Activated CD4-positive, CD25-positive, alpha-beta regulatory T cell treated with anti-CD3 and anti-CD28 coated beads, Interleukin-2, amount 50 U/mL, for 24 hours (primary cell): ENCODE measurements at regions not wholly inside any gene's neighbourhood (a gene's known extent, or its start where the extent isn't known, plus 50 kb on each side); places are given as distances from the start of the nearest gene placed in this dataset.
"Not testable (repeated sequence)": the region's sequence is repeated elsewhere in the genome, so short reads cannot be mapped to it uniquely, and the experiment has no call there.

Source experiments
- ATAC-seq, 2 donors: fragments of 150-1000 bp; cut with Tn5 transposase; one replicate each; pipeline ENCODE4 v1.10.0; 2021; ENCODE audit warnings: mild to moderate bottlenecking in 1 of 2, moderate library complexity in 1 of 2

DNA sequence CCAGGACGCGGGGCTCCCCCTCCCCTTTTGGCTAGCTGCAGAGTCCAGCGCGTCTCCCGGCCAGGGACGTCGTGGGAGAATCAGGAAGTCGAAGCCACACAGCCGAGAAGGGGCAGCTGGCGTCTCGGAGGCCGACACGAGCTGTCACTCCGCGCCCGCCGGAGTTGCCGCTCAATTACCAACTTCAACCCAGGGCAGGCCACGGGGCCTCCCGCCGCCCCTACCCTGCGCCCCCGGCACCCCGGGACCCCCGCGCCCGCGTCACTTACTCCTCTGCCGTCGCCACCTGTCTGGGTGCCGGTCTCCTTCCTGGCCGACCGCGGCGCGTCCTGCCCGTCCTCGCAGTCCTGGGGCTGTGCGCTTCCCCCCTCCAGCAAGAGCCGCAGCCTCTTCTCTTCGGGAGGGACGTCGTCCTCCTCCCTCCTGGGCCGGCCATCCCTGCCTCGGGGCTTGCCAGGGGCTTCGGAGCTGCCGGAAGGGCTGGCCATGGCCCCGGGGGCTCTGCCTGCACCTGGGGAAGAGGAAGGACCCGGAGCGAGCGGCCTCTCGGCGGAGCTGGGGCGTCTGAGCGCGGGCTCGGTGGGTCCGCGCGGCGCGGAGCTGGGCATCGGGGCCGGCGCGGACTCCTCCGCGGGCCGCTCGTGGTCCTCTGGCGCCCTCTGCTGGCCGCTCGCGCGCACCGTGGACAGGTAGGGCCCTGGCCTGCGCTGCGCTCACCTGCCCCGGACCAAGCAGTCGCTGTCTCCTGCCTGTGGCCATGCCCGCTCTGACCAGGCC lies 65.6 kb upstream of the CLEC6A start:
- ATAC-seq = peak; percentile 69 to 78

- ATAC-seq = peak; percentile 81 to 93
These were observed 59.3 kb upstream of the CLEC6A start for GRCh38 chr12:8396225-8397071.

DNA sequence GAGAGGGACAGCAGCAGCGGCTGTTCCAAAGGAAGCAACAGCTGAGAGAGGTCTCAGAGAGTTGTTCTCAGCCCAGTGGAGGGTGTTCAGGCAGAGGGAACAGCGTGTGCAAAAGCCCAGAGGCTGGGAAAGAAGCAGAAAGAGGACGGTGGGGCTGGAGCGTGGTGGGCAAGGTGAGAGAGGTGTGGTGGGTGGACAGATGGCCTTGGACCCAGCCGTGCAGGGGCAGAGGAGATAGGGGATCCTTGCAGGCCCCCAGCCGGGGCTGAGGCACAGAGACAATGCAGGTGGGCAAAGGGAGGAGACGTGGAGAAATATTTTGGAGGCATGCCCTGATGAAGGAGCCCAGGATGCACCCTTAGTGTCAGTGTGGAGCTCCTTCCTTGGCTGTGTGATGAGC lies 58.4 kb upstream of the CLEC6A start:
- ATAC-seq = not testable (repeated sequence)

DNA sequence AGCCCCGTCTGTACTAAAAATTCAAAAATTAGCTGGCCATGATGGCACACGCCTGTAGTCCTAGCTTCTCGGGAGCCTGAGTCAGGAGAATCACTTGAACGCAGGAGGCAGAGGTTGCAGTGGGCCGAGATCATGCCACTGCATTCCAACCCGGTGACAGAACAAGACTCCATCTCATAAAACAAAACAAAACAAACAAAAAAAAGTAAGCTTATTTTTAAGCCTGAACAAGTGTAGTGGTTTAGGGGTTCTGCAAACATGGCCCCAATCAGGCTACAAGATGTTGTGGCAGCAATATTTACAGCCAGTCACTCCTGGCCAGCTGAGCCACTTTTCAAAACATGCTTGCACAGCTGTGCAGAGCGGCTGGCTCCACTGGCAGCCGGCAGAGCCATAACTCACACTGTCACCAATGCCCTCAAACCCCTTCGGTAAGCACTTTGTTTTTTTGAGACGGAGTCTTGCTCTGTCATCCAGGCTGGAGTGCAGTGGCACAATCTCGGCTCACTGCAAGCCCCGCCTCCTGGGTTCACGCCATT lies 56.2 kb upstream of the CLEC6A start:
- not testable (repeated sequence) for ATAC-seq

- not testable (repeated sequence) for ATAC-seq
These were observed 51.9 kb upstream of the CLEC6A start for GRCh38 chr12:8403834-8404233.

- not testable (repeated sequence) for ATAC-seq
These were observed 51.4 kb upstream of the CLEC6A start for GRCh38 chr12:8404341-8404740.
